CD4-positive, alpha-beta T cell treated with Interleukin-4 for 1 hour (primary cell): ENCODE measurements at regions not wholly inside any gene's neighbourhood (a gene's known extent, or its start where the extent isn't known, plus 50 kb on each side); places are given as distances from the start of the nearest gene placed in this dataset.
A peak's percentile ranks its signal among the peaks of the same experiment; 100 is the strongest.

Experiments
- DNase-seq, 2 donors: peaks; one replicate each; pipeline ENCODE4 v3.0.0-alpha.2; 2020 to 2022

GRCh38 chr13:40232311-40233040 is 434.0 kb downstream of the FOXO1 start:
- no peak for DNase-seq

- DNase-seq: no peak
Observed at GRCh38 chr13:40233731-40234195, 432.7 kb downstream of the FOXO1 start.

DNA sequence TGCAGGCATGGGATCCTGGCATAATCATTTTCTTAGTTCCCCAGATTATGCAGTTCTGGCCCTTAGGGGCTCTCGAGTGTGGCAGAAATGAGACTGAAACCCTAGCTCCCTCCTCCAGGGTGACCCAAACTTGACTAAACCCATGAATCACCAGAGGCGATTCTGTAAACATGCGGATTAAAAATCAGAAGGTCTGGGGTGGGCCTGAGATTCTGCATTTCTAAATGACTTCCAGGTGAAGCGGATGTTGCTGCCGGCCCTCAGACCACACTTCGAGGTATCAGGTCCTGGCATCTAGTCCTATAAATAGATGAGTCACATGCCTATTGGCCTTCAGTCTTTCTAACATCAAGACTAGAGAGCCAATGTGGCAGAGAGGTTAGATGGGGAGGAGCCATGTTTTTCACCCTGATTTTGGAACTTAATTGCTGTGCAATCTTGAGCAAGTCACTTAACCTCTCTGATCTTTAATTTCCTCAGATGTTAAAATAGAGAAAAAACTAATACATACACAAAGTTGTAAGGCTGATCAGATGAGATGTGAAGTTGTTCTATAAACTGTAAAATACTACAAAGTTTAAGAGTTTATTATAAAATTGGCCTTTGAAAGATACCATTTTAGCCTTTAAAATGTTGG is 431.2 kb downstream of the FOXO1 start:
- no peak for DNase-seq

DNA sequence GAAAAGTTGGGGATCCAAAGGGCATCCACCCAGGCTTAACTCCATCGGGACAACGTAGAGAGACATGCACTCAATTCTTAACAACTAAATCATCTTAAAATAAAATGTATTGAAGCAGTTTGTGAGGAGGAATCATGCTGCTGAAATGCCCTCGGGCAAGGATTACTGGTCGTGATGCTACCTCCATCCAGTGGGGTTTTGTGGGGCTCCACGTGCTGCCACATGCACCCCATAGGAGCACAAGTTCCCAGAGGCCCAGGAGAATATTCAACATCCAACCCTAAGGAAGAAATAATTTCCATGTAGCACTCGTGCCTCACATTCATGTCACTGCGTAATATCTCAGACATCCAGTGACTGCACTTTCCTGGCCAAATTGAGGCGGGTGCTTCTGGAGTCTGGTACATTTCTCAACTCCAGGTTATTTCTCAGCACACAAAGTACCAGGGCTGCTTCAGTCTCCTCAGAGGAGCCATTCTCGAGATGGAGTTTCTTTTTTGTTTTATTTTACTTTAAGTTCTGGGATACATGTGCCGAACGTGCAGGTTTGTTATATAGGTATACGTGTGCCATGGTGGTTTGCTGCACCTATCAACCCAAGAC is 429.8 kb downstream of the FOXO1 start:
- DNase-seq: no peak

DNA sequence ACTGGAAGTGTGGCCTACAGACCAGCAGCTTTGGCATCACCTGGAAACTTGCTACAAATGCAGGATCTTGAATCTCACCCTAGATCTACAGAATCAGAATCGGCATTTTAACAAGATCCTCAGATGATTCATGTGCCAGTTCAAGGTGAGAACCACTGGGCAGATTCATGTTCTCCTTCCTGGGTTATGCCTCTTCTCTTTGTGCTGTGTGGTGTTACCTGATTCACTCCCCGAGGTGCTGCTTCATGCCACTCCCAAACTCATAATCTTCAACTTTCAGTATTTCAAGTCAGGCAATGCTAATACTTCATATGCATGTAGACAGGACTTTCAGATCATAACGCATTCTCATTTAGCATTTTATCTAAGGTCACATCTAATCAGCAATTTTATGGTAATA is 427.7 kb downstream of the FOXO1 start:
- DNase-seq: no peak

GRCh38 chr13:40240293-40240692 is 426.1 kb downstream of the FOXO1 start:
- DNase-seq: no peak

DNA sequence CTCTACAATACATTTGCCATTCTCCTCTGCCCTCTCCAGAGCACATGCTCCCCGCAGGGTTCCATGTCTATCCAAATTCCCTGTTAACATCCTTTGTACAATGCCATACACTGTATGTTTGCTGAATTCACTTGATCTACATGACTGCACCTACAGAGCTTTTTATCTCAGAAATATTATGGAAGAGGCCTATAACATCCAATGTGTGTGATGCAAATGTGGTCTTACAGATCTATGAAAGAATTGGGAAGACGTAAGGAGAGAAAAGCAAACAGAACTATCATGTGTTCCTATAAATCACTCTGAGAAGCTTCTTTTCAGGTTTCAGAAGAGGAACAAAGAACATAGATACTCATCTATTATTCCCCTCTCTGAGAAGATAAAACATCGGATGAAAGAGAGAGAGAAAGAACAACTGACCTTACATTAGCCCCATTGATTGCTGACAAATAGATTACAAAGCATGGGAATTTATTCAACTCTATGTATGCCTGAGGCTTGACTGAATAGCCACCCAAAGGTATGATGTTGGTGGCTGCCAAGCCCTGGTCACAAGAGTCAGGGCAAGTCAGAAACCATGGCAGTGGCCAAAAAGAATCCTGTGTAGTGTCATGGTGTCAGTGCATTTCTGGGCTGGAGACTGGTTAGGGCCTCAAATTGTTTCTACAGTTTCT is 425.2 kb downstream of the FOXO1 start:
- DNase-seq: no peak

DNA sequence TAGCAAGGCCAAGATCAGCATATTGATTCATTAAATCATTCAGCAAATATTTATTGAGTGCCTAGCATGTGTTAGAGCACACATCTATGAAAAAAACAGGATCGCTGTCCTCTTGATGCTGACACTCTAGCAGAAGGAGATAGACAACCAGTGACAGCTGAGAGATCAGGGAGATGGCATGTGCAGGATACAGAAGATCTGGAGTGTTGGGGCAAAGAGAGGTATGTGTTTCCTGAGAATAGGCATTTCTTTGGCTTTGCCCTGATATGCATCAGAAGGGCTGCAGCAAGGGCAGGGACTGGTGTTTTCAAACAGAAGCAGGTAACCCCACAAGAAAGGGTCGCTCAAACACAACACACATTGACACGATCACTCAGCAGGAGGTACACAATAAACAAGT is 423.4 kb downstream of the FOXO1 start:
- no peak for DNase-seq

DNA sequence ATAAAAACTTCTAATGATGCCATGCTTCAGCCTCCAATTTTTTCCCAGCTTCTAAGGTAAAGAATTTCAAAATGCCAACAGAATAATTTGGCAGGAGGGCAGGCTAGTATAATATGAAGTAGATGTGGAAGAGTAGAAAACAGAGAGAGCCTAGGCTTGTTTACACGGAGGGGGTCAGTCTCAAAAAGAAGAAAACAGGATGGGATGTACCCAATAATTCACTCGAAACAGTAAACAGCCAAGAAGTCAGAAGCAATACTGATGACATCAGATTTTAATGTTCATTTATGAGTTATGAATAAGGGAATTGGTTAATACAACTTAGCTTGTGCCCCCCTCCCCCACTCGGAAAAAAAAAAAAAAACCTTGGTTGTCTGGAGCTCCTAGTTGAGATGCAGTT is 422.5 kb downstream of the FOXO1 start:
- no peak for DNase-seq

GRCh38 chr13:40245567-40245966 is 420.9 kb downstream of the FOXO1 start:
- no peak for DNase-seq

- DNase-seq: no peak
Observed at GRCh38 chr13:40247845-40248244, 418.6 kb downstream of the FOXO1 start.

DNA sequence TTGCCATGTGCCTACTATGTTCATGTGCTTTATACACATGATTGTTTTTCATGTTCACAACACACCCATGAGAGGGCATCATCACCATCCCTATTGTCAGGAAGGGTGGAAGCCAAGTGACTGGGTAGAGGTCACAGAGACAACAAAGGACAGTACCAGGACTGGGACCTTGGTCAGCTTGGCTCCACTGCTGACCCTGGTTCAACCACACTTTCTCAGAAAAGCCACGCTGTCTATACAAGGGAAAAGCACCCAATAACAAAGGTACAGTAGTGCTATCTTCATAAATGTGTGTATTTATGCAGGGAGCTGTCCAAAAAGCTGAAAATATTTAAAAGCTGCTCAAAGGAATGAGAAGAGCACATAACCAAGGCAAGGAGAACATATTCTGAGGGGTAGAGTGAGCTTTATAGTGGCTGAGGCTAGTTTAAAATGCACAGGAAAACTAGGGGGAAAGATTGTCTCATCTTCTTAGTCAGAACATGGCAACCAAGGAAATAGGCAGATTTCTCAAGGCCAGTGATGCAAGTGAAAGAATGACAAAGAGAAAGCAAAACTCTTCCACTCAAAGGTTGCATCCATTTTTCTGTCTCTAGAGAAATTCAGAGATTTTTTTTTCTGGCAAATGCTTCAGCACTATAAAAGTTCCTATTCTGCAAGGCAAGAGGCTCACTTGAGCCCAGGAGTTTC is 415.0 kb downstream of the FOXO1 start:
- DNase-seq: no peak

GRCh38 chr13:40252241-40252640 is 414.2 kb downstream of the FOXO1 start:
- DNase-seq: no peak

DNA sequence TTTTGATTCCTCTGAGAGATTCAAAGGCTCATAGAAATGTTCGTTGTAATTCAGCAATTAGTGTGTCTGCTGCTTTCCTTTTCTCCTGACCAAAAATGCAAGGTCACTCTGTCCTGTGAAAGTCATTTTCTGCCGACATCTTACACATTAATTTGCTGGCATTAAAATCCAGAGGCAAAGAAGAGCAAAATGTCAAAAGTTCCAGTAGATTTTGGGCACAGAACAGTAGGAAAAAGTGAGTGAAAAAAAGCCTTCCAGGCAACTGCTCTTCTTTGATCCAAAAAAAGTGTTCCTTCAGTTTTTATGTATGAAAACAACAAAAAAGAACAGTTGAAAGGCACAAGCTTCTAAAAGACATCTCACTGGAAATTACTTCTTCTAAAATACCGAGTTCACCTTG is 413.8 kb downstream of the FOXO1 start:
- DNase-seq: no peak

- no peak for DNase-seq
Observed at GRCh38 chr13:40254394-40254793, 412.0 kb downstream of the FOXO1 start.

DNA sequence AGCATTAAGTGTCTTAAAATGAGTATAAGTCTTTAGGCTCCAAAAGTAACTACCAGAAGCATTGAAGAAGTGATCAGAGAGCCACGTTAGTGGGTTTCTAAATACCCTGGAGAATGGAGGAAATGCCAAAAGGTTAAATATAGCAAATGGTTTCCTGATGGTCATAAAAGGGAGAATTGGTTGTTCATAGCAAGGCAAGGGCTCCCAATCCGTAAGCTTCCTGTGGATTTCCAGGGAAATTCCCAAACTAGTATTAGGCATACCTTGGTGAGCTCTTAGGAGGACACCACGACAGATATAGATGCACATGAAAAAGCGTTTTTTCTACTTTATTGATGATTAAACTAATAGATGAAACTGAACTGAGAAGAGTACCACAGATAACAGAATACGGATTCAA is 410.9 kb downstream of the FOXO1 start:
- DNase-seq: no peak

- no peak for DNase-seq
Observed at GRCh38 chr13:40259899-40260298, 406.5 kb downstream of the FOXO1 start.

- no peak for DNase-seq
Observed at GRCh38 chr13:40261336-40261735, 405.1 kb downstream of the FOXO1 start.

DNA sequence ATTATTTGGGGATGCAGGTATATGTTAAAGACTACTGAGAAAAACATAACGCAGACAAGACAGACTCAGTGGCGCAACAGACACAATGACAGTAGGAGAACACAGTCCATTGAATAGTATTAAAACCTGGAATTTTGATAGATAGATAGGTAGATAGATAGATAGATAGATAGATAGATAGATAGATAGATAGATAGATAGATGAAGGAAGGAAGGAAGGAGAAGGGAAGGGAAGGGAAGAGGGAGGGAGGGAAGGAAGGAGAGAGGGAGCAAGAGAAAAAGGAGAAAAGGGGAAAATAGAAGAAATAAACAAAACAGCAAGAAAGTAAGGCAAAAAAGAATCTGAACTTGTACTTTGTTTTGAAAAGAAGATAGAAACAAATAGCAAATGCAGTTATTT is 404.5 kb downstream of the FOXO1 start:
- no peak for DNase-seq

- no peak for DNase-seq
Observed at GRCh38 chr13:40269086-40269485, 397.4 kb downstream of the FOXO1 start.

DNA sequence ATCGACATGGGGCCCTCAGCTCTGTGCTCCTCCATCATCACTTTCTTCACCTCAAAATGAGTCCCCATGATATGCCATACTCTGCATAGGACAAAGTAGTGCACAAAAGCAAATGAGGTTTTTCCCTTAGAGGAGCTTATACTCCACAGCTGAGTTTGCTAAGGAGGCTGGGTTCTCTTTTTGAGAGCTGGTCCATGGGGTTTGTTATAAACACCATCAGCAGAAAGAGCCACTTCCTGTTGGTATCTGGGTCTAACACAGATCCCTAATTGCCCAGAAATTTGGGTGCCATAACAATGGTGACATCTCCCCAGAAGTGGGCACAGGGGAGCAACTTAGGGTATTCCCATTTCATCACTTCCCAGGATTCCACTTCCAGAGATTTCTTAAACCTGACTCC is 395.7 kb downstream of the FOXO1 start:
- DNase-seq: no peak

DNA sequence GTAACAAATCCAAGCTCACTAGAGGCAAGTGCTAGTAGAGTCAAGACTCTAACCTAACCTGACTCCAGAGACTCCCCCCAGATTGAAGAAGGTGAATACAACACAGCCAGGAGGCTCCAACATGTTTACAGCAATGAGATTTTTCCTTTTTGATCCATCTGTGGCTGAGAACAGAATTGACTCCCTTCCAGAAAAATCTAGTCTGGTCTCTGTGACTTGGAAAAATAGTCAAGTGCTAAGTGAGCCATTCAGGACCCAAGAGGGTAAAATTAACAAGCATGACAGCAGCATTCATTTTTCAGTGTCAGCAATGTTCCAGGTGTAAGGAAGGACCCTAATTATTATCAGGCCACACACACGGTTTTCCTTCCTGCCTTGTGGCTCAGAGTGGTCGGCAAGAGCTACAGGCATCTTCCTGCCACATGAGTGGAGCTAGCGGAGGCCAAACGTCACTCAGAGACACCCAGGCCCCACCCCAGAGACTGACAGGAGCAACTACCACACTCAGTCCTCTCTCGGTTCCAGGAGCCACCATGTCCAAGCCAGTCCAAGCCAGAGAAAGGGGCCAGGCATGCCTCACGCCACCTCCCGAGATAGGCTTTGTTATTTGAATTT is 395.1 kb downstream of the FOXO1 start:
- peak in 1 of 2 donors; percentile 7 for DNase-seq
